A549 (cell line): ENCODE measurements at regions not wholly inside any gene's neighbourhood (a gene's known extent, or its start where the extent isn't known, plus 50 kb on each side); places are given as distances from the start of the nearest gene placed in this dataset.

Experiments
- ATAC-seq, 2 experiments: fragments of 200-7000 bp in 1 of 2; fragments of >200 bp in 1 of 2; cut with Nextera tagmentation in 1 of 2; cut with Tn5 transposase in 1 of 2; 3 replicates each; pipeline versions ENCODE4 v1.8.0 to v1.9.1; 2018 to 2020; ENCODE audit warnings: mild to moderate bottlenecking in 1 of 2, moderate library complexity in 1 of 2
- CTCF ChIA-PET: fragments of 300-600 bp; sonication (Branson Sonifier 250); formaldehyde crosslinking; extraction: SDS; loops from one replicate; lab custom pipeline; 2021; ENCODE audit warnings: antibody characterized with exemption, inconsistent platforms; lab: Yijun Ruan, JAX
- POLR2A ChIA-PET: fragments of 350-600 bp; formaldehyde crosslinking; extraction: SDS; loops from one replicate; lab custom pipeline; 2021; ENCODE audit warnings: antibody characterized with exemption, inconsistent platforms; lab: Yijun Ruan, JAX
- DNase-seq, 2 experiments: peaks; one replicate each; pipeline versions ENCODE4 v3.0.0 to v3.0.0-alpha.2; 2011 to 2016; ENCODE audit warnings: low read depth in 1 of 2, low spot score in 1 of 2
- FAIRE-seq: peaks from 2 replicates; lab custom pipeline; 2011; peaks lifted over from hg19 to GRCh38; lab: Jason Lieb, UNC
- H3K27ac ChIP-seq, 2 experiments: fragments of >200 bp; sonication (Bioruptor Twin); formaldehyde crosslinking; 3 replicates each; pipeline ENCODE4 v1.5.1; 2016 to 2017
- H3K4me1 ChIP-seq: fragments of >200 bp; sonication (Bioruptor Twin); formaldehyde crosslinking; 3 replicates; pipeline ENCODE4 v1.6.1; 2016
- H3K4me2 ChIP-seq: fragments of >200 bp; sonication (Bioruptor Twin); formaldehyde crosslinking; 3 replicates; pipeline ENCODE4 v1.6.1; 2016
- H3K4me3 ChIP-seq: fragments of >200 bp; sonication (Bioruptor Twin); formaldehyde crosslinking; 3 replicates; pipeline ENCODE4 v1.5.1; 2016
- H3K9me3 ChIP-seq: fragments of >200 bp; sonication (Bioruptor Twin); formaldehyde crosslinking; 3 replicates; pipeline ENCODE4 v1.6.1; 2016
- BHLHE40 ChIP-seq: IDR thresholded peaks from 2 replicates; pipeline ENCODE4 v1.6.1; 2012; ENCODE audit warnings: low read depth, low read length, inconsistent platforms
- CBX2 ChIP-seq: fragments of 200-600 bp; sonication (generic); IDR thresholded peaks from 2 replicates; pipeline ENCODE4 v1.6.1; 2016; ENCODE audit warnings: low read depth, mild to moderate bottlenecking, borderline replicate concordance
- CEBPB ChIP-seq, 2 experiments: fragments of >200 bp in 1 of 2; sonication (Bioruptor Twin) in 1 of 2; formaldehyde crosslinking in 1 of 2; IDR thresholded peaks; 2 replicates each; pipeline ENCODE4 v1.6.1; 2012 to 2016
- CHD2 ChIP-seq: fragments of 150-350 bp; IDR thresholded peaks from 2 replicates; pipeline ENCODE4 v1.6.1; 2014; ENCODE audit warnings: low read length; ENCODE audit not compliant: partially characterized antibody
- CHD4 ChIP-seq: fragments of 200-600 bp; sonication (generic); IDR thresholded peaks from 2 replicates; pipeline ENCODE4 v1.6.1; 2016; ENCODE audit warnings: antibody characterized with exemption, mild to moderate bottlenecking, borderline replicate concordance
- E2F6 ChIP-seq: IDR thresholded peaks from 2 replicates; pipeline ENCODE4 v1.6.1; 2012; ENCODE audit warnings: low read depth, borderline replicate concordance
- ESRRA ChIP-seq: fragments of 150-350 bp; IDR thresholded peaks from 2 replicates; pipeline ENCODE4 v1.6.1; 2014; ENCODE audit warnings: mild to moderate bottlenecking, low read length, borderline replicate concordance
- FOSB ChIP-seq: fragments of 250-450 bp; sonication (Bioruptor Pico); IDR thresholded peaks from 2 replicates; pipeline ENCODE4 v1.5.0; 2020; ENCODE audit warnings: mild to moderate bottlenecking, moderate library complexity
- FOSL2 ChIP-seq, 2 experiments: fragments of 450-650 bp in 1 of 2; fragments of >200 bp in 1 of 2; sonication (Bioruptor Twin) in 1 of 2; formaldehyde crosslinking; IDR thresholded peaks; 2 replicates each; pipeline versions ENCODE4 v1.5.0 to v1.6.1; 2016 to 2020; ENCODE audit warnings: mild to moderate bottlenecking in 1 of 2, moderate library complexity in 1 of 2
- JUN ChIP-seq, 2 experiments: fragments of >200 bp; sonication (Bioruptor Twin); formaldehyde crosslinking; IDR thresholded peaks; 2 replicates in 1 of 2; 3 replicates in 1 of 2; pipeline ENCODE4 v1.6.1; 2016 to 2017
- KDM1A ChIP-seq: fragments of 200-600 bp; sonication (generic); IDR thresholded peaks from 2 replicates; pipeline ENCODE4 v1.6.1; 2016; ENCODE audit warnings: low read depth, mild to moderate bottlenecking
- NPAS2 ChIP-seq: fragments of 250-450 bp; sonication (Bioruptor Pico); IDR thresholded peaks from 2 replicates; pipeline ENCODE4 v1.8.0; 2022; ENCODE audit warnings: mild to moderate bottlenecking, moderate library complexity, borderline replicate concordance
- NR3C1 ChIP-seq: fragments of >200 bp; sonication (Bioruptor Twin); formaldehyde crosslinking; IDR thresholded peaks from 3 replicates; pipeline ENCODE4 v1.6.1; 2017
- POLR2A ChIP-seq: IDR thresholded peaks from 2 replicates; pipeline ENCODE4 v1.6.1; 2012; ENCODE audit warnings: mild to moderate bottlenecking, low read length
- POLR2AphosphoS2 ChIP-seq: conservative IDR thresholded peaks from 2 replicates; pipeline ENCODE4 v1.6.1; 2012; ENCODE audit warnings: low read length, improper control_type of control experiment, inconsistent platforms
- RFX5 ChIP-seq: fragments of 450-650 bp; IDR thresholded peaks from 2 replicates; pipeline ENCODE4 v1.7.1; 2014; ENCODE audit warnings: antibody characterized with exemption, mild to moderate bottlenecking, moderate library complexity
- USF2 ChIP-seq: fragments of 450-650 bp; IDR thresholded peaks from 2 replicates; pipeline ENCODE4 v1.6.1; 2014; ENCODE audit warnings: antibody characterized with exemption
- ZFP36 ChIP-seq: fragments of 450-650 bp; IDR thresholded peaks from 2 replicates; pipeline ENCODE4 v1.6.1; 2014; ENCODE audit warnings: borderline replicate concordance; ENCODE audit not compliant: partially characterized antibody
- ZSCAN20 ChIP-seq: fragments of 250-450 bp; sonication (Bioruptor Pico); IDR thresholded peaks from 2 replicates; pipeline ENCODE4 v1.8.0; 2022; ENCODE audit warnings: mild to moderate bottlenecking, moderate library complexity
- WGBS: methylation state at CpG from one replicate; pipeline ENCODE4 v1.1.6; 2017; ENCODE audit errors: missing lambda C conversion rate; 5-methylcytosine and 5-hydroxymethylcytosine counted together
- TF ChIP-seq, protein P1 (sequence below): fragments of 200-600 bp; sonication (generic); IDR thresholded peaks from 2 replicates; pipeline ENCODE4 v1.6.1; 2016; ENCODE audit warnings: antibody characterized with exemption, mild to moderate bottlenecking, moderate library complexity
- TF ChIP-seq, protein P2 (sequence below): fragments of >200 bp; sonication (Bioruptor Twin); formaldehyde crosslinking; IDR thresholded peaks from 2 replicates; pipeline ENCODE4 v1.6.1; 2016

DNA sequence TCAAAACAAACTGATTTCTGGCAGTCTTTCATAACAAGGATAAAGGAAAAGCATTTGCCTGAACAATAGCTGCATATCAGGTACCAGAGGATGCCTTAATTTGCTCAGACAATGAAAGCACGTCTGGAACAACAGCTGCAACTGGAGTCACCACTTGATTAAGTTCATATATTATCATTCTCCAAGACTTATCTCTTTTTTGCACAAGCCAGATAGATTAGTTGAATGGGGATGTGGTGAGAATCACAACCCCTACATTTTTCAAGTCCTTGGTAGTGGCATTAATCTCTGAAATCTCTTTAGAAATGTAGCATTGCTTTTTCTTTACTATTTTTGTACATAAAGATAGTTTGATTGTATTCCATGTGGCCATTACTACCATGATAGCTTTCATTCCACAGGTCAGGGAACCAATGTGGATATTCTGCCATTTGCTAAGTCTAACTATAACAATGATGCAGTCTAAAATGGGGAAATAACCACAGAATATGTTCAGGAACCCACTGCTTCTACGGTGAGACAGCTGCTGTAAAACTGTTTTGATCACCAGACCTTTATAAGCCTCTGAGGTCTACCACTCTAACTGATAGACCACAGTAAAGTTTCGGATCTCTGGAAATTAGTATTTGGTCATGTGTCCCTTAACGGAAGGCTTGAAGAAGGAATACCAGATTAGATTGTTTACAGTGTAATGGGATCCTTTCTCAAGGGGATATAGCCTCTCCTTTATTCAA lies 1176.2 kb downstream of the DNAJB9 start:
- no peak for DNase-seq
- Histone ChIP-seq H3K4me1 (peaks cover under 1% of the 10 kb centered on the region; the same call in 1 of the 3 replicates), H3K27ac (no peak overlapping the region), H3K9me3 (no peaks in the 10 kb centered on the region)
- no peak for ATAC-seq
- POLR2A ChIA-PET = no interaction called here
- no peak for TF ChIP-seq NPAS2
- TF ChIP-seq CEBPB (IDR thresholded peaks at IDR 0.05) = no peak
- TF ChIP-seq POLR2AphosphoS2 = no peak
- no peak for TF ChIP-seq NR3C1
- TF ChIP-seq RFX5 = no peak
- no peak for TF ChIP-seq BHLHE40
- TF ChIP-seq, all 56 proteins: peak for 0
- WGBS = 16% methylated on average over 4 of the region's 4 CpGs
- no peak for FAIRE-seq
- CTCF ChIA-PET = no interaction called here
- no peak overlapping the region for H3K4me3 ChIP-seq
- H3K4me2 ChIP-seq = no peak overlapping the region

- H3K4me2 ChIP-seq = peak overlapping the region; percentile 30
- ATAC-seq (peak; percentile 75 to 94), DNase-seq (peak; percentile 23 to 34), FAIRE-seq (no peak)
- TF ChIP-seq FOSB = no peak
- no peak for TF ChIP-seq FOSL2 (IDR thresholded peaks at IDR 0.05)
- peak; percentile 58 for TF ChIP-seq FOSL2 (CRISPR knock-in tag; IDR thresholded peaks at IDR 0.05)
- H3K4me1 ChIP-seq = peaks cover 3% of the 10 kb centered on the region; the same call in 1 of the 3 replicates
- ChIA-PET CTCF (no interaction called here), POLR2A (no interaction called here)
- 49% methylated on average over 4 of the region's 4 CpGs for WGBS
- no peaks in the 10 kb centered on the region for H3K9me3 ChIP-seq
- H3K4me3 ChIP-seq = no peak overlapping the region
- H3K27ac ChIP-seq = no peak overlapping the region
Measured at GRCh38 chr7:109751241-109751640, 1181.6 kb downstream of the DNAJB9 start.

GRCh38 chr7:109752068-109752467 lies 1182.4 kb downstream of the DNAJB9 start:
- CTCF ChIA-PET = no interaction called here
- TF ChIP-seq JUN (IDR thresholded peaks at IDR 0.05) (no peak), ZFP36 (no peak), KDM1A (no peak), POLR2A (no peak), FOSB (no peak), CHD2 (no peak), ESRRA (no peak), CEBPB (IDR thresholded peaks at IDR 0.05) (no peak), ZSCAN20 (CRISPR knock-in tag) (no peak), POLR2AphosphoS2 (no peak), USF2 (no peak), E2F6 (no peak), CHD4 (no peak), CBX2 (no peak)
- TF ChIP-seq, protein P1, sequence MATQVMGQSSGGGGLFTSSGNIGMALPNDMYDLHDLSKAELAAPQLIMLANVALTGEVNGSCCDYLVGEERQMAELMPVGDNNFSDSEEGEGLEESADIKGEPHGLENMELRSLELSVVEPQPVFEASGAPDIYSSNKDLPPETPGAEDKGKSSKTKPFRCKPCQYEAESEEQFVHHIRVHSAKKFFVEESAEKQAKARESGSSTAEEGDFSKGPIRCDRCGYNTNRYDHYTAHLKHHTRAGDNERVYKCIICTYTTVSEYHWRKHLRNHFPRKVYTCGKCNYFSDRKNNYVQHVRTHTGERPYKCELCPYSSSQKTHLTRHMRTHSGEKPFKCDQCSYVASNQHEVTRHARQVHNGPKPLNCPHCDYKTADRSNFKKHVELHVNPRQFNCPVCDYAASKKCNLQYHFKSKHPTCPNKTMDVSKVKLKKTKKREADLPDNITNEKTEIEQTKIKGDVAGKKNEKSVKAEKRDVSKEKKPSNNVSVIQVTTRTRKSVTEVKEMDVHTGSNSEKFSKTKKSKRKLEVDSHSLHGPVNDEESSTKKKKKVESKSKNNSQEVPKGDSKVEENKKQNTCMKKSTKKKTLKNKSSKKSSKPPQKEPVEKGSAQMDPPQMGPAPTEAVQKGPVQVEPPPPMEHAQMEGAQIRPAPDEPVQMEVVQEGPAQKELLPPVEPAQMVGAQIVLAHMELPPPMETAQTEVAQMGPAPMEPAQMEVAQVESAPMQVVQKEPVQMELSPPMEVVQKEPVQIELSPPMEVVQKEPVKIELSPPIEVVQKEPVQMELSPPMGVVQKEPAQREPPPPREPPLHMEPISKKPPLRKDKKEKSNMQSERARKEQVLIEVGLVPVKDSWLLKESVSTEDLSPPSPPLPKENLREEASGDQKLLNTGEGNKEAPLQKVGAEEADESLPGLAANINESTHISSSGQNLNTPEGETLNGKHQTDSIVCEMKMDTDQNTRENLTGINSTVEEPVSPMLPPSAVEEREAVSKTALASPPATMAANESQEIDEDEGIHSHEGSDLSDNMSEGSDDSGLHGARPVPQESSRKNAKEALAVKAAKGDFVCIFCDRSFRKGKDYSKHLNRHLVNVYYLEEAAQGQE = no peak
- TF ChIP-seq, protein P2, sequence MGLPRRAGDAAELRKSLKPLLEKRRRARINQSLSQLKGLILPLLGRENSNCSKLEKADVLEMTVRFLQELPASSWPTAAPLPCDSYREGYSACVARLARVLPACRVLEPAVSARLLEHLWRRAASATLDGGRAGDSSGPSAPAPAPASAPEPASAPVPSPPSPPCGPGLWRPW = no peak
- TF ChIP-seq, all 56 proteins: peak for 0
- Histone ChIP-seq H3K4me3 (no peak overlapping the region), H3K9me3 (no peaks in the 10 kb centered on the region), H3K27ac (no peak overlapping the region), H3K4me1 (peaks cover 3% of the 10 kb centered on the region; the same call in 1 of the 3 replicates), H3K4me2 (no peak overlapping the region)
- 20% methylated on average over 4 of the region's 4 CpGs for WGBS
- no peak for FAIRE-seq
- POLR2A ChIA-PET = no interaction called here
- DNase-seq = no peak
- no peak for ATAC-seq
